ENCODE measurements at regions not wholly inside any gene's neighbourhood (a gene's known extent, or its start where the extent isn't known, plus 50 kb on each side); places are given as distances from the start of the nearest gene placed in this dataset.

DNA sequence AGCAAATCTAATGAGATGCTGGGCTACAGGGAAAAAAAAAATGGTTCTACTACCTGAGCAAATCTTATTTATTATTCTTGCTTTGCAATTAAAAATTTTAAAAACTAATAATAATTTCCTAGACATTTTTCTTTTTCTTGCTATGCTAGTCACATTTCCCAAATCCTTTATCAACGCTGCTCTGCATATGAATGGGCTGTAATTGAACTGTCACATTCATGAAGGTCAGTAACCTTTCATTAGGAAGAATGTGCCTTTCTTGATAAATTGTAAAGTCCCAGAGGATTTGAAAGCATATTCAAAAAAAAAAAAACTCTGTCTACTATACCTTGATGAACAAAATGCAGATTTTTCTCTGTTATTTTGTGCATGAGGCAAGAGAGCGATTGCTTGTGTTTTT, 538.7 kb upstream of the ID4 start:
- TF ChIP-seq, protein P1, sequence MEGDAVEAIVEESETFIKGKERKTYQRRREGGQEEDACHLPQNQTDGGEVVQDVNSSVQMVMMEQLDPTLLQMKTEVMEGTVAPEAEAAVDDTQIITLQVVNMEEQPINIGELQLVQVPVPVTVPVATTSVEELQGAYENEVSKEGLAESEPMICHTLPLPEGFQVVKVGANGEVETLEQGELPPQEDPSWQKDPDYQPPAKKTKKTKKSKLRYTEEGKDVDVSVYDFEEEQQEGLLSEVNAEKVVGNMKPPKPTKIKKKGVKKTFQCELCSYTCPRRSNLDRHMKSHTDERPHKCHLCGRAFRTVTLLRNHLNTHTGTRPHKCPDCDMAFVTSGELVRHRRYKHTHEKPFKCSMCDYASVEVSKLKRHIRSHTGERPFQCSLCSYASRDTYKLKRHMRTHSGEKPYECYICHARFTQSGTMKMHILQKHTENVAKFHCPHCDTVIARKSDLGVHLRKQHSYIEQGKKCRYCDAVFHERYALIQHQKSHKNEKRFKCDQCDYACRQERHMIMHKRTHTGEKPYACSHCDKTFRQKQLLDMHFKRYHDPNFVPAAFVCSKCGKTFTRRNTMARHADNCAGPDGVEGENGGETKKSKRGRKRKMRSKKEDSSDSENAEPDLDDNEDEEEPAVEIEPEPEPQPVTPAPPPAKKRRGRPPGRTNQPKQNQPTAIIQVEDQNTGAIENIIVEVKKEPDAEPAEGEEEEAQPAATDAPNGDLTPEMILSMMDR (IDR thresholded peaks at IDR 0.05), result no peak
- no peak for TF ChIP-seq POLR2A (IDR thresholded peaks at IDR 0.05)

All from lower leg skin (tissue), 3 donors.